ENCODE measurements at regions not wholly inside any gene's neighbourhood (a gene's known extent, or its start where the extent isn't known, plus 50 kb on each side); places are given as distances from the start of the nearest gene placed in this dataset.

GRCh38 chr10:129381741-129382140 is 85.3 kb upstream of the MGMT start:
- DNase-seq (ENCODE audit: low read depth), result no peak

DNA sequence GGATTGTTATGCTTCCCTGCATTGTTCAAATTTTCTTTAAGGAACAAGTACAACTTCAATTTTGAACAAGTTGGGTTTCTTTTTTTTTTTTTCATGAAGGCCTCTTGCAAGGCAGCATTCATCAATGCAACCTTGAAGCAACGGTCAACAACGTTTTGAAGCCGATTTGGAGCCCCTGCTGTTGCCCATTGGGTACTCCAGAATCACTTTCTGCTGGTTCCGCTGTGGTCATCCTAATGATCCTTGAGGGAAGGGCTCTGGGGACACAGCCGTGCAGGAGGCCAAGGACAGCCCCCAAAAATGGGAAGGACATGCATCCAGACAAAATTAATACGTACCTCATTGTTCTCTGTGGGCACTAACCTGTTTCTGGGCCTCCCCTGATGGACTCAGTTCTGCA is 84.6 kb upstream of the MGMT start:
- DNase-seq (ENCODE audit: low read depth), result no peak

- no peak for DNase-seq (ENCODE audit: low read depth)
Measured at GRCh38 chr10:129383651-129384050, 83.4 kb upstream of the MGMT start.

DNA sequence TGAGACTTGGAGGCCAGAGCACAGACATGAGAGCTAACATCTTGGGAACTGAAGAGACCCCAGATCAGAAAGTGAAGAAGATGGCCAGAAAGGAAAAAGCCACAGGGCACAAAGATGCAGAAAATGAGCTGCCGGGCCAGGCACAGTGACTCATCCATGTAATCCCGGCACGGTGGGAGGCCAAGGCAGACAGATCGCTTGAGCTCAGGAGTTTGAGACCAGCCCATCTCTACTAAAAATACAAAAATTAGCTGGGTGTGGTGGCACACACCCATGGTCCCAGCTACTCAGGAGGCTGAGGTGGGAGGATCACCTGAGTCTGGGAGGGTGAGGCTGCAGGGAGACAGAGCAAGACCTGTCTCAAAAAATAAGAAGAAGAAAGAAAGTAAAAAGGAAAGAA is 81.4 kb upstream of the MGMT start:
- DNase-seq (ENCODE audit: low read depth), result no peak

DNA sequence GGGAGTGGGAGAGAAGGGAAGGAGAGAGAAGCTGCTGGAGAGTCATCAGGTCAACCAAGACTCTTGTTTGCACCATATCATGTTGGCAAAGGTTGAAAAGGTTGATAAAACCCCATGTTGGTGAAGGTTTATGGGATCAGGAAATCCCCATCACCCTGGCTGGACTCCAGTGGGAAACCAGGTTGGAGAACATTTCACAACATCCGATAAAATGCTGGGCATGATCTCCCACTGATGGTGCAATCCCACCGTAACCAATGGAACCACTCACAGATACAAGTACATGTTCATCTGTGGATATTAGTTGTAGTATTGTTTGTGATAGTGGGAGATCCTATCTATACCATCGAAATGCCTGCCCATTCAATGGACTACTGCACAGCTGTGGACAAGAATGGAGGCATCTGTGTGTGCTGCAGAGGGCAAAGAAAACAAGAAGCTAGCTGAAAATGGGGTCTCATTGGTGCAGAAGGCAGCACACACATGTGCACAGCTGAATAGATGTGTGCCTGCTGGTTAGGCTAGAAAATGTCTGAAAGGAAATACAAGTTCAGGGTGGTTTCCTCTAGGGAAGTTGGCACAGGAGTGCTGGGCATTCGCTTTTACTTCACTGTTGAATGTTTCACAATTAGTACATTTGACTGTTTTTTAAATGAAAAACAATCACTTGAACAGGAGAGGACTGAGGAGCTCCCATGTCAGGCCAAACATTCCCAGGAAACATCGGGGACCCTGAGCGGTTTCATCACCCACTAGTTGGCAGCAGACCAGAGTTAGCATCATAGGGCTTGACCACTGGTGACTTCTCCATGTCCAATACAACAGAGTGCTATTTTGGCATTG is 80.4 kb upstream of the MGMT start:
- DNase-seq (ENCODE audit: low read depth), result no peak

DNA sequence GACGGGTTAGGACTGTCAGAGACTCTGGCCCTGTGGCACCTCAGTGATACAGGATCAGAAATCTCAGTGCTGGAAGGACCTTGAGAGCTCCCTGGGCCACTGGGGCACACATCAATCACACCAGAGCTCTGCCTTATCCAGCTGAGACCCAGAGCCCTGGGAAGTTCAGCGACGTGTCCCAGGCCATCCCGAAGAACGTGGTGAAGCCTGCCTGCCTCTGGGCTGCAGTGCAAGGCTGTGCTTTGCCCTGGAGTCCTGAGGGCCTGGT is 79.8 kb upstream of the MGMT start:
- no peak for DNase-seq (ENCODE audit: low read depth)

- DNase-seq (ENCODE audit: low read depth), result no peak
Measured at GRCh38 chr10:129388435-129388834, 78.6 kb upstream of the MGMT start.

- no peak for DNase-seq (ENCODE audit: low read depth)
Measured at GRCh38 chr10:129389194-129389593, 77.8 kb upstream of the MGMT start.

- no peak for DNase-seq (ENCODE audit: low read depth)
Measured at GRCh38 chr10:129390147-129390546, 76.9 kb upstream of the MGMT start.

DNA sequence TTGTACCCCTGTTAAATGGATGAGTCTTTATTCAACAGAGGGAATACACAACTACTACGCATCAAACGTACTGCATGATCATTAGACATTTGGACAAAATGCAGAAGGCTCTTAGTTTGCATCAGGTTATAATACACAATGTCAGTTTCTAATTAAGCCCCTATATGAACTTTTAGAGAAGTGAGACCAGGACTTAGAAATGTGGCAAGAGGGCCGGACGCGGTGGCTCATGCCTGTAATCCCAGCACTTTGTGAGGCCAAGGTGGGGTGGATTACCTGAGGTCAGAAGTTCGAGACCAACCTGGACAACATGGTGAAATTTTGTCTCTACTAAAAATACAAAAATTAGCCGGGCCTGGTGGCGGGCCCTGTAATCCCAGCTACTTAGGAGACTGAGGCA is 76.3 kb upstream of the MGMT start:
- DNase-seq (ENCODE audit: low read depth), result no peak

DNA sequence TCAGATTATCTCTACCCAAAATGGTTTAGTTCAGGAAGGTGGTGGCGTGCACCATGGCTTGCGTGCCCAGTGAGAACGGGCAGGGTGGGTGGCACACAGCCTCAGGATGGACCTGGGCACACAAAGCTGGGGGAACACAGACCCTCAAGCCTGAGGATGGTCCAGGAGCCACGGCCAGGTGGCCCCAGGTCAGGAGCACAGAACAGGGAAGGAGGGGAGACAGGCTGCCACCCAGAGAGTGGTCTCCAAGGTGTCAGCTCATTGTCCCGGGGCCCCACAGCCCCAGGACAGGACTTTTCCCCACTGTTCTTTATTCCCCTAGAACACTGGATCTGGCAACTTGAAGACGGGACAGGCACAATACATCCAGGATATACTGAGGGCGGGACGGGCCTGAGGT is 75.6 kb upstream of the MGMT start:
- DNase-seq (ENCODE audit: low read depth), result no peak

GRCh38 chr10:129392855-129393254 is 74.2 kb upstream of the MGMT start:
- DNase-seq (ENCODE audit: low read depth), result no peak

DNA sequence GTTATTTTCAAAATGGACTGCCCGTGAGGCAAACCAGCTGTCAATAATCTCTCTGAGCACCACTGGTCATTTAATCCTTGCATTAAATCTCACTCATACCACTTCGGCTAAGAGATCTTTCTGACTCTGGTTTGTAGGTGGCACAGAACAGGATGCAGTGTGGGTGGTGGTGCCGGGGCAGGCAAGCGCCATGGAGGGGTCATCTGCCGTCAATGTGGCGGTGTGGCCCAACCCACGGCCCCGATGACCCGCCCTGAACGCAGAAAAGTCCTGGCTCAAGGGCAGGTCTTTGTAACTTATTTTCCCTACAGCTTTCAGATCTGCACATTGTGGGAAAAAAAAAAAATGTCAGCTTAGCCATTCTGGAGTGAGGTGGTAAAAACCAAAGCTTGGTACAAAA is 73.2 kb upstream of the MGMT start:
- no peak for DNase-seq (ENCODE audit: low read depth)

DNA sequence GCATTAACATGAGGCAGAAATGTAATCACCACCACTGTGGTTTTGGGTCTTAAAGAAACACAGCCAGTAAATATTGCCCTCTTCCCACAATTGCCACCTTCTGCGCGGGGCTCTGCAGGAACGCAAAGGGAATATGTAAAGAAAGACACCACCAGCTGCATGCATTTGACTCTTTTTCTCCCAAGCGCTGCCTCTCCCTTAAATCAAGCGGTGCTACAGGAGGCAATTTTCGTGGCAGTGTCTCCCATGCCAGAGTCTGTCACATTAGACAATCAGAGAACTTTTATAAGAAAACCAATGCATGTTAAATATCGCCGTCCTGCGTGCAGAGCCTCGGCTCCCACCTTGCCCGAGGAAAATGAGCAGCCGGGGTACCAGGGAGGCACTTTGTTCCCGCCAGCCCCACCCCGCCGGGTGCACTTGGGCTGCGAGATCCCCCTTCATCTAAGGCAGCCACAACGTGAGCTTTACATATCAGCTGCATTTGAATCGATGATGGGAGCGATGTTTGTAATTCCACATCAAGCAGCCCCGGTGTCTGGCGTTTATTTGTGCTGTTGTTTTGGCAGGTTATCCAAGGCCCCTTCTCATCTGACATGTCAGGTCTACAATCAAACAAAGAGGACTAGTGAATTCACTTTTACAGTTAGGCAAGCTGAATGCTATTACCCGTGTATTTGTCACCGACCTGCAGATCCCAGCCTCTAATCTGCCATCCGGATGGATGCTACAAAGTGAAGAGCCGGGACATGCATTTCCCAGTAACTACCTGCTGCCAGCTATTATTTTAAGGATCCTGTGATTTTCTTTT is 72.3 kb upstream of the MGMT start:
- DNase-seq (ENCODE audit: low read depth), result no peak

DNA sequence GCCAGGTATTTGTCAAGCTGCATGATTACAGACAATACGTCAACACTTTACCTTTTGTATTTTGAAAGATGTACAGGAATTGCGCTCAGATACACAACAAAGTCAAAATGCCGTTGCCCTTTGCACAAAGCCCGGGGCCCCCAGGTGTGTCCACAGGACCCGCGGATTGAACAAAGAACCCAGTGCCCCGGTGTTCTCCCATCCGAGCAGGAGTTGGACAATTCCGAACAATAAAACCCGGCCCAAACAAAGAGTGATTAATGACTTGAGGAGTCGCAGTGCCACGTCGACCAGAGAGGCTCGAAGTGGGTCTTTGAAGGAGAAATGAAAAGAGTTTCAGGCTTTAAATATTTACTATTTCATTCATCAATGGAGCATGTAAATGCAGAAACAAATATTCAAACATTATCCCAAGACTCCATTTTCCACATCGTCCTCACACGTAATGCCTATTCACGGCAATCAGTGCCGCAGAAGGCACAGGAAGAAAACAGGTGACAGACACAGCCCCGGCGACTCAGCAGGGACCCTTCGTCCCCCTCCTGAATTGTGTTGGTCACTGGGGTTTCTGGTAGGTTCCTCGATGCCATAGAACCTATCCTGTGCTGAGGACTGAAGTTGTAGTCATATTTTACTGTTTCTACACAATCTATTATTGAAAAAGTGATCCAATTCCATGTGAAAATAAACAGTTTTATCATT is 70.9 kb upstream of the MGMT start:
- no peak for DNase-seq (ENCODE audit: low read depth)

DNA sequence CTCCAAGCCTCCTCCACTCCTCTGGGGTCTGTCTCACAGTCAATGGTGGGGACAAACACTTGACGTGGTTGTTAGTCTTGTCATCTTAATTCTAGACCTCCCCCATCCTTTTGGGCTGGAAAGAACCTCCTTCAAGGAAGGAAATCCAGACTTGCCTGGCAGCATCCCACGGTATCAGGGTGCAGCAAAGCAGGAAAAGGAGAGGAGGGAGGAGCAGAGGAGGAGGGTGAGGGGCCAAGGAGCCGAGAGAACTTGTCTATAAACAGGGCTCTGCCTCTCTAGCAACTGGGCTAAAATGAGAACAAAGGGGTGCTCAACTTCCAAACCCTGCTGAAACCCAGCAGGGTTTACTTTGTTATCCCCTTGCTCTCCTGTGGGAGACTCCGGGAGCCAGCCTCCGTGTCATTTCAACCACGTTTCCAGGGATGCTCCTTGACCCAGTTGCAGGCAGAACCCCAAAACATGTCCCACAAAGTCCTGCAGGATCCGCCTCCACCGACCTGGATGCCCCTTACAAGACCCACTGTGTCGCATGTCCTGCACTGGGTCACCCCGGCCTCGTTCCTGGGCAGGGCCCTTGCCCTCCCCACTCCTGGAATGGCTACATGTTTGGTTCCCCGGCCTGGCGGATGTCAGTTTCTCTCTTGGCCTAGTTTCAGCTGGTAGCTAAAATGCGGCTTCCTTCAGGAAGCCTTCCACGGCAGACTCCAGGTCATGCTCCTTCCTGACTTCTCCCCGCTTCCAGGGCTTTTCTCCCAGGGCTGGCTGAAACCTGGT is 69.7 kb upstream of the MGMT start:
- DNase-seq (ENCODE audit: low read depth), result no peak

- no peak for DNase-seq (ENCODE audit: low read depth)
Measured at GRCh38 chr10:129398711-129399141, 68.3 kb upstream of the MGMT start.

- no peak for DNase-seq (ENCODE audit: low read depth)
Measured at GRCh38 chr10:129400426-129400825, 66.6 kb upstream of the MGMT start.

DNA sequence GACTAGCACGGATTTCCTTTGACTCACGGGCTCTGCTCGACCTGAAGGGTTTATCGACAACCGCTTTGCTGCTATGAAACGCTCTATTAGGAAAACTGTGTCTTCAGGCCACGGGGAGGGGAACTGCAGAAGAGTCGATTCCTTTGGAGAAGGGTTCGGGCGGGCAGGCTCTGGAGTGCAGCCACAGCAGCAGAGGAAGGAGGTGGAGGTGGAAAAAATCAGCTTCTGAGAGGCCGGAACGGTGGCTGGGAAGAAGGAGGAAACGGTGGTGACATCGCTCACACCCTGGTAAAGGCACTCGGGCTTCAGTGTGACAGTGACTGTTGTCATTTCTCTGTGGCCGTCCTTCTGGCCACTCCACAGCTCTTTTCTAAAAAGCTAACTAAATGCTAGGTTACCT is 64.6 kb upstream of the MGMT start:
- DNase-seq (ENCODE audit: low read depth), result no peak

DNA sequence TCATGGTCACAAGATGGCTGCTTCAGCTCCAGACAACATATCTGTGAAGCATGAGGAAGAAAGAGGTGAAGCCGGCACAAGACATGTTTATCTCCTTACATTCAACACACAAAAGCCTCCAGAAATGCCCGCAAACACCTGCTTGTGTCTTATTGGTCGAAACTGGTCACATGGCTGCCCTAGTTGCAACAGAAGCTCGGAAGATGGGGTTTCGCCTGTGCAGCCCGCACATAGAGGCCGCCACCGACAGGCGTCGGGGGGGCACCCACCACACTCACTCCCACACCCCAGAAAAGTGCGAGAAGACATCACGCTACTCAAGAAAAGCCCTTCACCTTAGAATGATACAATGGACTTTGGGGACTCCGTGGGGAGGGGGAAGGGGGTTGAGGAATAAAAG is 63.0 kb upstream of the MGMT start:
- DNase-seq (ENCODE audit: low read depth), result no peak

DNA sequence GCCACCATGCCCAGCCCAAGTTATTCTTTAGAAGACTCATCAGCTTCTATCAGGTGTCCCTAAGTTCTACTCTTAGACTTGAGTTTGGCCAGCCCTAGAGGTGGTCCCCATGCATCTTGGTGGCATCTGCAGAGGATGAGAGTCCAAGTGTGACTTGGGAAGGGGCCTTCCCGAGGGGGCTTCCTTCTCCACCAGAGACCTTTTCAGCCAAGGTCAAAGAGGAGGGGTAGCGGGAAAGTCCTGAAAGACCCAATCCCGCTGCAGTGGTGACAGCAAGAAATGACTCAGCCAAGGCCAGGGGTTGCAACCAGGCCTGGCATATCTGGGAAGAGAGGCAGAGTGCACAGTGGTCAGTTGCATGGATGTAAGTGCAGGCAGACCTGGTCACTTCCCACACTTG is 61.7 kb upstream of the MGMT start:
- no peak for DNase-seq (ENCODE audit: low read depth)
